Activated naive CD8-positive, alpha-beta T cell treated with anti-CD3 and anti-CD28 coated beads for 36 hours (primary cell): ENCODE measurements at regions not wholly inside any gene's neighbourhood (a gene's known extent, or its start where the extent isn't known, plus 50 kb on each side); places are given as distances from the start of the nearest gene placed in this dataset.

Experiments
- DNase-seq: peaks from one replicate; pipeline ENCODE4 v3.0.0; 2021
- H3K27ac Mint-ChIP-seq: one replicate; pipeline ENCODE4 v1.8.0; 2022; ENCODE audit warnings: mild to moderate bottlenecking, moderate library complexity, mixed read lengths
- H3K27me3 Mint-ChIP-seq: one replicate; pipeline ENCODE4 v1.8.0; 2022; ENCODE audit warnings: mild to moderate bottlenecking, mixed read lengths
- H3K36me3 Mint-ChIP-seq: one replicate; pipeline ENCODE4 v1.8.0; 2021; ENCODE audit warnings: mild to moderate bottlenecking, mixed read lengths
- H3K4me1 Mint-ChIP-seq: one replicate; pipeline ENCODE4 v1.8.0; 2021; ENCODE audit warnings: mixed read lengths
- H3K4me3 Mint-ChIP-seq: one replicate; pipeline ENCODE4 v1.8.0; 2022; ENCODE audit warnings: mild to moderate bottlenecking, moderate library complexity, mixed read lengths
- H3K9me3 Mint-ChIP-seq: one replicate; pipeline ENCODE4 v1.8.0; 2022; ENCODE audit warnings: mixed read lengths

DNA sequence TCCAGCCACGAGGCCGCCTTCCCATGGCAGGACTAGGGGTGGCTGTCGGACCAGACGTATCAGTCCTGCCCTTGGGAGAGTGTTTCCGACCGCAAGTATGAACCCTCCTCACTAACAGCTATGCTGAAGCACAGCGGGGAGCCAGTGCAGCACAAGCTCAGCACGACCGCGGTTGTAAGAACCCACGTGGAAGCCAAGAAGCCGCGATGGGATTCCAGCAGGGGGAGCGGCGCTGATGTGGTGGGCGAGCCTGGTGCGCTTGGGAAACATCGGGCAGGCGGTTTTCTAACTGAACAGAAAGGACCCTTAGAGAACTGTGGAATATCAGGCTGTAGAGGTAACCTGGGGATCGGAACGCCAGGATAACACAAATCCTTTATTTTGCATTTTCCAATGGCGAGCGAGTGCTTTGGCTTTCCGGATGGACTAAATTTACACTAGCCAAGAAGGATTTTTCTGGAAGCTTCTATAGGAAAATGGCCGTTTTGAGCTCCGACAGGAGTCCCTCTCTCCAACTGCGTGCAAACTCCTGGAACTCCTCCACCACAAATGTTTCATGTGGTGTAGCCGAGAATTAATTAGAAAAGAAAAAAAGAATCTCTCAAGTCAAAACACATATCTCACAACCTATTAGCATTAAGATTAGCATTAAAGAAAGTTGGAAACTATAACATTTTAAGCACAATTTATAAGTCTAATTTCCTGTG lies 132.0 kb upstream of the MYCN start:
- Mint-ChIP-seq H3K27me3 (peaks cover 9% of the 10 kb centered on the region), H3K27ac (no peak overlapping the region), H3K4me3 (no peak overlapping the region), H3K9me3 (no peaks in the 10 kb centered on the region), H3K36me3 (no peaks in the 10 kb centered on the region), H3K4me1 (no peaks in the 10 kb centered on the region)
- no peak for DNase-seq

- DNase-seq = no peak
- Mint-ChIP-seq H3K4me3 (no peak overlapping the region), H3K36me3 (no peaks in the 10 kb centered on the region), H3K27me3 (peaks cover 11% of the 10 kb centered on the region), H3K9me3 (no peaks in the 10 kb centered on the region), H3K27ac (no peak overlapping the region), H3K4me1 (no peaks in the 10 kb centered on the region)
Observed at GRCh38 chr2:15808944-15809343, 131.4 kb upstream of the MYCN start.

GRCh38 chr2:15809404-15809803 lies 130.9 kb upstream of the MYCN start:
- no peak for DNase-seq
- Mint-ChIP-seq H3K27me3 (peaks cover 13% of the 10 kb centered on the region), H3K9me3 (no peaks in the 10 kb centered on the region), H3K36me3 (no peaks in the 10 kb centered on the region), H3K27ac (no peak overlapping the region), H3K4me1 (no peaks in the 10 kb centered on the region), H3K4me3 (no peak overlapping the region)

GRCh38 chr2:15810477-15811150 lies 129.7 kb upstream of the MYCN start:
- Mint-ChIP-seq H3K4me3 (no peak overlapping the region), H3K27ac (no peak overlapping the region), H3K36me3 (no peaks in the 10 kb centered on the region), H3K27me3 (peaks cover 20% of the 10 kb centered on the region), H3K9me3 (no peaks in the 10 kb centered on the region), H3K4me1 (no peaks in the 10 kb centered on the region)
- DNase-seq = no peak

DNA sequence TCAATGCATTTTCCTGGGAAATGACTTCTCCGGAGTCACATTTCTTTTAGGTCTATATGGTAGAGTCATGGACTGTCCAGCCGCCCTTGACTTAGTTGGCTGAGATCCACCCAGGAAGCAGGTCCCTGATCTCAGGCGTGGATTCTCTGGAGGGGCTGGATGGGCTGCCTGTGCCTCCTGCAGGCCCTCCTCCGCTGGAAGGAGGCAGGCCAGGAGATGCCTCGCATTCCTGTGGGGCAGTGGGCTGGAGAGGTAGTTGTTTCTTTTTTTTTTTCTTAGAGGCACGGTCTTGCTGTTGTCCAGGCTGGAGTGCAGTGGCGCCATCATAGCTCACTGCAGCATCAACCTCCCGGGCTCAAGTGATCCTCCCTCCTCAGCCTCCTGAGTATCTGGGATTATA lies 129.0 kb upstream of the MYCN start:
- Mint-ChIP-seq H3K27me3 (peaks cover 22% of the 10 kb centered on the region), H3K36me3 (no peaks in the 10 kb centered on the region), H3K9me3 (no peaks in the 10 kb centered on the region), H3K27ac (no peak overlapping the region), H3K4me3 (no peak overlapping the region), H3K4me1 (no peaks in the 10 kb centered on the region)
- no peak for DNase-seq

DNA sequence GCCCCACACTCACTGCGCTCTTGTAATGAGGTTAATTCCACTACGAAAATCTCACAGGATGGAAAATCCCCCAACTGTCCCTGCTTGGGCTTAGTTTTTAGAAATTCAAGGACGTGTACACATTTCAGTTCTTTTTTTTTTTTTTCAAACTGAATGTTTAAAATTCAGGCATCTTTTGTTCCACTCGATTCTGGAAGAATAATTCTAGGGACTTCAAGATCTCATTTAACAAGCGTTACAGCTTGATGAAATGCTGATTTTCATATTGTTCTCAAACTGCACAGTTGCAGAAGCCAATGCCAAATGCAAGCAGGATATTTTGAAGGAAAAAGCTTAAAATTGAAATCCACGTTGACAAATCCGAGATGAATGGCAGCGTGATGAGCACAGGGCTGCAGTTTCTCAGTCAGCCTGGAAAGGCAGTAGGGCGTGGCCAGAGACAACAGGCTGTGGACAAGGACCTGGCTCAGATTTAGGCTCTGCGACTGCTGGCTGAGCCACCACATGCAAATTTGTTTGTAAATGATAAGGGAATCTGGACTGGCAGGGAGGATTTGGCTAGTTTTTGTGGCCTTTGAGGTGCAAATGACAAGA lies 128.1 kb upstream of the MYCN start:
- H3K4me3 Mint-ChIP-seq = no peak overlapping the region
- H3K9me3 Mint-ChIP-seq = no peaks in the 10 kb centered on the region
- no peaks in the 10 kb centered on the region for H3K4me1 Mint-ChIP-seq
- H3K27ac Mint-ChIP-seq = no peak overlapping the region
- peaks cover 31% of the 10 kb centered on the region for H3K27me3 Mint-ChIP-seq
- no peak for DNase-seq
- H3K36me3 Mint-ChIP-seq = no peaks in the 10 kb centered on the region

- Mint-ChIP-seq H3K4me3 (no peak overlapping the region), H3K27ac (no peak overlapping the region), H3K27me3 (peaks cover 43% of the 10 kb centered on the region), H3K4me1 (no peaks in the 10 kb centered on the region), H3K36me3 (no peaks in the 10 kb centered on the region), H3K9me3 (no peaks in the 10 kb centered on the region)
- DNase-seq = no peak
Observed at GRCh38 chr2:15813481-15814266, 126.7 kb upstream of the MYCN start.

DNA sequence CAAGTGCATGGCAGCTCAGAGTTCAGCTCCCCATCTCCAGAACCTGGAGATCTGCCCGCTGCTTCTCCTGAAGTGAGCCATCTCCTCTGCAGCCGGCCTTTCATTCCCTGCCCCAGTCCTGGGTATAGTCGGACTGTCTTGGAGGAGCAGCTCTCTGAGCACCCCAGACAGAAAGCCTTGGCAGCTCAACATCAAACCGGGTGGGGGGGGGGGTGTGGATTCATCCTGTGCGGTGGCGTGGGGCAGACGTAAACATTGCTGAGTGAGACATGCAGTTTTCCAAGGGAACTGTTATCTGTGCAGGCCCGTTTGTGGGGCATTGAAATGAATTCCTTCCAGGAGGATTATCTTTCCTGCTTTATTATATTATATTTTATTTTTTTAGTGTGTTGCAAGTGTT lies 125.9 kb upstream of the MYCN start:
- H3K27ac Mint-ChIP-seq = no peak overlapping the region
- no peak for DNase-seq
- no peaks in the 10 kb centered on the region for H3K36me3 Mint-ChIP-seq
- no peaks in the 10 kb centered on the region for H3K9me3 Mint-ChIP-seq
- H3K4me1 Mint-ChIP-seq = no peaks in the 10 kb centered on the region
- peaks cover 45% of the 10 kb centered on the region for H3K27me3 Mint-ChIP-seq
- H3K4me3 Mint-ChIP-seq = no peak overlapping the region

- no peaks in the 10 kb centered on the region for H3K9me3 Mint-ChIP-seq
- DNase-seq = no peak
- no peaks in the 10 kb centered on the region for H3K4me1 Mint-ChIP-seq
- H3K27me3 Mint-ChIP-seq = peaks cover 45% of the 10 kb centered on the region
- no peak overlapping the region for H3K27ac Mint-ChIP-seq
- no peaks in the 10 kb centered on the region for H3K36me3 Mint-ChIP-seq
- no peak overlapping the region for H3K4me3 Mint-ChIP-seq
Observed at GRCh38 chr2:15814946-15815345, 125.4 kb upstream of the MYCN start.

DNA sequence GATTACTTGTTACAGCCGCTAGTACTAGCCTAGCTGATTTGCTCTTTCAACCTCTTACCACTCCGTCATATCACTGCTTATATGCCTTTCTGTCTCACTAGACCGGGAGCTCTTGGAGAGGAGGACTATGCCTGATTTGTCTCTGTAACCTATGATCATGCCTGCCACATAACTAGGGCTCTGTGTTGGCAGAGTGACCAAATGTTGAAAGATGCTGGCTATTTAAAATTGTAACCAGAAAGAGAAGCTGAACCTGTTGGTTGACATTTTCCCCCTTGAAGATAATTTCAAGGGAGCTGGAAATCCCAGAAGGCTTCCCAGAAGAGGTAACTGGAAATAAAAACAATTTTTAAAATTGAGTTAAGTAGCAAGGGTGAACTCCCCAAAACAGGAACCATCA lies 124.1 kb upstream of the MYCN start:
- no peak overlapping the region for H3K27ac Mint-ChIP-seq
- H3K9me3 Mint-ChIP-seq = no peaks in the 10 kb centered on the region
- no peak overlapping the region for H3K4me3 Mint-ChIP-seq
- H3K27me3 Mint-ChIP-seq = peaks cover 45% of the 10 kb centered on the region
- H3K4me1 Mint-ChIP-seq = no peaks in the 10 kb centered on the region
- DNase-seq = no peak
- no peaks in the 10 kb centered on the region for H3K36me3 Mint-ChIP-seq

- no peak for DNase-seq
- no peaks in the 10 kb centered on the region for H3K9me3 Mint-ChIP-seq
- no peaks in the 10 kb centered on the region for H3K36me3 Mint-ChIP-seq
- no peak overlapping the region for H3K4me3 Mint-ChIP-seq
- peaks cover 45% of the 10 kb centered on the region for H3K27me3 Mint-ChIP-seq
- no peak overlapping the region for H3K27ac Mint-ChIP-seq
- no peaks in the 10 kb centered on the region for H3K4me1 Mint-ChIP-seq
Observed at GRCh38 chr2:15816674-15817406, 123.5 kb upstream of the MYCN start.

GRCh38 chr2:15817748-15818147 lies 122.6 kb upstream of the MYCN start:
- H3K27ac Mint-ChIP-seq = no peak overlapping the region

DNA sequence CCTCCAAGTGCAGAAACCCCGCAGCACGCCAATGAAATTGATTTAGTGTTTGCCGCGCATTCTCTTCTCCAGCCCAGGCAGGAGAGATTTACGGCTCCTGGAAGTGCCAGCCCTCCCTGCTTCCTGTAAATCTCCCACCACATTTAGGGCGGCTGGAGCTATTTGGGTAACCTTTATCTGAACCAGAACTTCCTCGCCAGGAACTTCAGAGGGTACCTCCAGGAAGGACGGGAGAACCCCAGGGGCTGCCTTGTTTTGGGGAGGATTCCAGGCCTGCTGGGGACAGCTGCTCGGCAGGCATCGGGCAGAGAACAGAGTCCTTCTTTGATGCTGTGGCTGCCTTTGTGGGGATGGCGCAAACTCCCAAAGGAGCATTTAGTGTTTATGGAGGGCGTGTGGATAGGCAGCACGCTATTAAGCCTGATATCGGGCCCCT lies 122.0 kb upstream of the MYCN start:
- Mint-ChIP-seq H3K36me3 (no peaks in the 10 kb centered on the region), H3K4me3 (no peak overlapping the region), H3K27me3 (peaks cover 45% of the 10 kb centered on the region), H3K4me1 (no peaks in the 10 kb centered on the region), H3K27ac (no peak overlapping the region), H3K9me3 (no peaks in the 10 kb centered on the region)
- DNase-seq = no peak

More at GRCh38 chr2:15817748-15818147, 122.6 kb upstream of the MYCN start:
- Mint-ChIP-seq H3K4me1 (no peaks in the 10 kb centered on the region), H3K9me3 (no peaks in the 10 kb centered on the region), H3K4me3 (no peak overlapping the region), H3K36me3 (no peaks in the 10 kb centered on the region), H3K27me3 (peaks cover 45% of the 10 kb centered on the region)
- no peak for DNase-seq

- Mint-ChIP-seq H3K4me1 (no peaks in the 10 kb centered on the region), H3K36me3 (no peaks in the 10 kb centered on the region), H3K9me3 (no peaks in the 10 kb centered on the region), H3K4me3 (no peak overlapping the region), H3K27ac (no peak overlapping the region), H3K27me3 (peaks cover 44% of the 10 kb centered on the region)
- DNase-seq = no peak
Observed at GRCh38 chr2:15818881-15819280, 121.5 kb upstream of the MYCN start.
